ENCODE measurements at regions not wholly inside any gene's neighbourhood (a gene's known extent, or its start where the extent isn't known, plus 50 kb on each side); places are given as distances from the start of the nearest gene placed in this dataset.
"Not testable (repeated sequence)": the region's sequence is repeated elsewhere in the genome, so short reads cannot be mapped to it uniquely, and the experiment has no call there.

- no peak for DNase-seq (ENCODE audit: low read depth)
- no peak overlapping the region for H3K4me3 ChIP-seq (ENCODE audit: low read length)
- TF ChIP-seq CTCF (IDR thresholded peaks at IDR 0.05; ENCODE audit: insufficient read depth, low read depth, low read length, missing control alignments), result no peak
Observed at GRCh38 chr22:33166206-33166605, 108.0 kb upstream of the SYN3 start.

GRCh38 chr22:33163815-33164214, 105.6 kb upstream of the SYN3 start:
- no peak overlapping the region for H3K4me3 ChIP-seq (ENCODE audit: low read length)
- no peak for DNase-seq (ENCODE audit: low read depth)
- no peak for TF ChIP-seq CTCF (IDR thresholded peaks at IDR 0.05; ENCODE audit: insufficient read depth, low read depth, low read length, missing control alignments)

- H3K4me3 ChIP-seq (ENCODE audit: low read length), result no peak overlapping the region
- no peak for TF ChIP-seq CTCF (IDR thresholded peaks at IDR 0.05; ENCODE audit: insufficient read depth, low read depth, low read length, missing control alignments)
- no peak for DNase-seq (ENCODE audit: low read depth)
Observed at GRCh38 chr22:33162196-33162595, 104.0 kb upstream of the SYN3 start.

- no peak for DNase-seq (ENCODE audit: low read depth)
- no peak overlapping the region for H3K4me3 ChIP-seq (ENCODE audit: low read length)
- no peak for TF ChIP-seq CTCF (IDR thresholded peaks at IDR 0.05; ENCODE audit: insufficient read depth, low read depth, low read length, missing control alignments)
Observed at GRCh38 chr22:33160525-33160924, 102.3 kb upstream of the SYN3 start.

- not testable (repeated sequence) for H3K4me3 ChIP-seq (ENCODE audit: low read length); DNase-seq (ENCODE audit: low read depth)
Observed at GRCh38 chr22:33154967-33155366, 96.8 kb upstream of the SYN3 start.

GRCh38 chr22:33149611-33150010, 91.4 kb upstream of the SYN3 start:
- TF ChIP-seq CTCF (IDR thresholded peaks at IDR 0.05; ENCODE audit: insufficient read depth, low read depth, low read length, missing control alignments), result no peak
- H3K4me3 ChIP-seq (ENCODE audit: low read length), result no peak overlapping the region
- DNase-seq (ENCODE audit: low read depth), result no peak

- no peak overlapping the region for H3K4me3 ChIP-seq (ENCODE audit: low read length)
- no peak for DNase-seq (ENCODE audit: low read depth)
- no peak for TF ChIP-seq CTCF (IDR thresholded peaks at IDR 0.05; ENCODE audit: insufficient read depth, low read depth, low read length, missing control alignments)
Observed at GRCh38 chr22:33144721-33145120, 86.5 kb upstream of the SYN3 start.

Data from epithelial cell of esophagus (primary cell).